CD4-positive, alpha-beta T cell treated with Interleukin-15 for 1 hour (primary cell): ENCODE measurements at regions not wholly inside any gene's neighbourhood (a gene's known extent, or its start where the extent isn't known, plus 50 kb on each side); places are given as distances from the start of the nearest gene placed in this dataset.

Experiments used
- DNase-seq: peaks from one replicate; pipeline ENCODE4 v3.0.0-alpha.2; 2020

- DNase-seq: no peak
Observed at GRCh38 chr20:19001177-19001576, 187.6 kb downstream of the SCP2D1 start.

- DNase-seq: no peak
Observed at GRCh38 chr20:19003366-19004336, 190.1 kb downstream of the SCP2D1 start.

- DNase-seq: no peak
Observed at GRCh38 chr20:19004975-19005374, 191.4 kb downstream of the SCP2D1 start.

- no peak for DNase-seq
Observed at GRCh38 chr20:19008497-19008896, 194.9 kb downstream of the SCP2D1 start.

- no peak for DNase-seq
Observed at GRCh38 chr20:19009081-19009688, 195.6 kb downstream of the SCP2D1 start.

GRCh38 chr20:19012676-19013075 is 199.1 kb downstream of the SCP2D1 start:
- no peak for DNase-seq

- no peak for DNase-seq
Observed at GRCh38 chr20:19013907-19014306, 198.5 kb upstream of the SLC24A3 start.

- DNase-seq: no peak
Observed at GRCh38 chr20:19015351-19016139, 196.9 kb upstream of the SLC24A3 start.

GRCh38 chr20:19016140-19016497 is 196.3 kb upstream of the SLC24A3 start:
- no peak for DNase-seq

- DNase-seq: no peak
Observed at GRCh38 chr20:19017104-19017690, 195.2 kb upstream of the SLC24A3 start.

GRCh38 chr20:19018881-19019280 is 193.6 kb upstream of the SLC24A3 start:
- no peak for DNase-seq

- DNase-seq: no peak
Observed at GRCh38 chr20:19019734-19020364, 192.6 kb upstream of the SLC24A3 start.

GRCh38 chr20:19021406-19022117 is 190.9 kb upstream of the SLC24A3 start:
- DNase-seq: no peak

- no peak for DNase-seq
Observed at GRCh38 chr20:19022118-19022575, 190.3 kb upstream of the SLC24A3 start.

GRCh38 chr20:19022791-19023448 is 189.5 kb upstream of the SLC24A3 start:
- no peak for DNase-seq

GRCh38 chr20:19024296-19025035 is 188.0 kb upstream of the SLC24A3 start:
- no peak for DNase-seq

GRCh38 chr20:19025430-19026120 is 186.9 kb upstream of the SLC24A3 start:
- no peak for DNase-seq

GRCh38 chr20:19026121-19026878 is 186.1 kb upstream of the SLC24A3 start:
- no peak for DNase-seq
